GM21367 (cell line): ENCODE measurements at regions not wholly inside any gene's neighbourhood (a gene's known extent, or its start where the extent isn't known, plus 50 kb on each side); places are given as distances from the start of the nearest gene placed in this dataset.
"Not testable (repeated sequence)": the region's sequence is repeated elsewhere in the genome, so short reads cannot be mapped to it uniquely, and the experiment has no call there.

Experiments used
- ATAC-seq: cut with Tn5 transposase; IDR thresholded peaks from one replicate; pipeline ENCODE4 v1.9.1; 2021; ENCODE audit not compliant: unreplicated experiment

GRCh38 chr5:174504266-174504726 is 220.1 kb upstream of the MSX2 start:
- ATAC-seq, result no peak

GRCh38 chr5:174505621-174506020 is 218.8 kb upstream of the MSX2 start:
- no peak for ATAC-seq

GRCh38 chr5:174510782-174511453 is 213.5 kb upstream of the MSX2 start:
- not testable (repeated sequence) for ATAC-seq

GRCh38 chr5:174511714-174512253 is 212.6 kb upstream of the MSX2 start:
- ATAC-seq, result no peak

GRCh38 chr5:174514325-174514724 is 210.1 kb upstream of the MSX2 start:
- ATAC-seq, result no peak

GRCh38 chr5:174514983-174515394 is 209.4 kb upstream of the MSX2 start:
- no peak for ATAC-seq

- ATAC-seq, result no peak
Observed at GRCh38 chr5:174516741-174517140, 207.6 kb upstream of the MSX2 start.

GRCh38 chr5:174518512-174518911 is 205.9 kb upstream of the MSX2 start:
- ATAC-seq, result no peak

- no peak for ATAC-seq
Observed at GRCh38 chr5:174520420-174521396, 203.7 kb upstream of the MSX2 start.

GRCh38 chr5:174521449-174521848 is 202.9 kb upstream of the MSX2 start:
- ATAC-seq, result no peak

GRCh38 chr5:174522480-174523260 is 201.7 kb upstream of the MSX2 start:
- no peak for ATAC-seq

GRCh38 chr5:174523311-174524071 is 200.9 kb upstream of the MSX2 start:
- no peak for ATAC-seq

GRCh38 chr5:174524351-174524750 is 200.0 kb upstream of the MSX2 start:
- ATAC-seq, result no peak

GRCh38 chr5:174526177-174526576 is 198.2 kb upstream of the MSX2 start:
- no peak for ATAC-seq

- no peak for ATAC-seq
Observed at GRCh38 chr5:174527916-174528540, 196.4 kb upstream of the MSX2 start.

- ATAC-seq, result no peak
Observed at GRCh38 chr5:174528821-174529544, 195.4 kb upstream of the MSX2 start.

GRCh38 chr5:174529925-174530681 is 194.3 kb upstream of the MSX2 start:
- no peak for ATAC-seq

GRCh38 chr5:174531782-174532191 is 192.6 kb upstream of the MSX2 start:
- no peak for ATAC-seq
